Omental fat pad (tissue), 3 donors: ENCODE measurements at regions not wholly inside any gene's neighbourhood (a gene's known extent, or its start where the extent isn't known, plus 50 kb on each side); places are given as distances from the start of the nearest gene placed in this dataset.

Experiments
- ATAC-seq: fragments of 150-250 bp; one replicate; pipeline ENCODE4 v1.9.1; 2016; ENCODE audit warnings: mild to moderate bottlenecking, moderate library complexity; ENCODE audit not compliant: low FRiP score
- DNase-seq: peaks from one replicate; pipeline ENCODE4 v3.0.0-alpha.2; 2019; ENCODE audit warnings: low spot score
- CTCF ChIP-seq, 3 donors: fragments of 450-650 bp; IDR thresholded peaks; one replicate each; pipeline ENCODE4 v1.5.1; 2016 to 2017; ENCODE audit warnings: antibody characterized with exemption in 3 of 3, mild to moderate bottlenecking in 3 of 3, moderate library complexity in 2 of 3

- TF ChIP-seq CTCF (IDR thresholded peaks at IDR 0.05), result no peak
- DNase-seq (no peak), ATAC-seq (no peak)
These were observed 669.9 kb downstream of the SLC16A7 start for GRCh38 chr12:60265741-60266140.

DNA sequence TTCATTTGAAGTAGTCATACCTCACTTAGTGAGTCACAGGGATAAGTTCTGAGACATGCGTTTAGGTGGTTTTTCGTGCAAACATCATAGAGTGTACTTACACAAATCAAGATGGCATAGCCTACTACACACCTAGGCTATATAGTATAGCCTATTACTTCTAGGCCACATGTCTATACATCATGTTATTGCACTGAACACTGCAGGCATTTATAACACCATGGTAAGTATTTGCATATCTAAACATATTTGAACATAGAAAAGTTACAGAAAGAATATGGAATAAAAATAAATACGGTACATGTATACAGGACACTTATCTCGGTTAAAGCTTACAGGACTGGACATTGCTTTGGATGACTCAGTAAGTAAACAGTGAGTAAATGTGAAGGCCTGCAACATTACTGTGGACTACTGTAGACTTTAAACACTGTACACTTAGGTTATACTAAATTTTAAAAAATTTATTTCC is 670.6 kb downstream of the SLC16A7 start:
- no peak for ATAC-seq
- DNase-seq, result no peak
- TF ChIP-seq CTCF (IDR thresholded peaks at IDR 0.05), result no peak

- ATAC-seq, result no peak
- no peak for TF ChIP-seq CTCF (IDR thresholded peaks at IDR 0.05)
- no peak for DNase-seq
These were observed 673.9 kb downstream of the SLC16A7 start for GRCh38 chr12:60269611-60270269.

- ATAC-seq (no peak), DNase-seq (no peak)
- TF ChIP-seq CTCF (IDR thresholded peaks at IDR 0.05), result no peak
These were observed 676.0 kb downstream of the SLC16A7 start for GRCh38 chr12:60271816-60272215.

GRCh38 chr12:60278209-60278608 is 682.4 kb downstream of the SLC16A7 start:
- no peak for DNase-seq
- TF ChIP-seq CTCF (IDR thresholded peaks at IDR 0.05), result no peak
- no peak for ATAC-seq

GRCh38 chr12:60279221-60279620 is 683.4 kb downstream of the SLC16A7 start:
- TF ChIP-seq CTCF (IDR thresholded peaks at IDR 0.05), result no peak
- no peak for DNase-seq
- ATAC-seq, result no peak

DNA sequence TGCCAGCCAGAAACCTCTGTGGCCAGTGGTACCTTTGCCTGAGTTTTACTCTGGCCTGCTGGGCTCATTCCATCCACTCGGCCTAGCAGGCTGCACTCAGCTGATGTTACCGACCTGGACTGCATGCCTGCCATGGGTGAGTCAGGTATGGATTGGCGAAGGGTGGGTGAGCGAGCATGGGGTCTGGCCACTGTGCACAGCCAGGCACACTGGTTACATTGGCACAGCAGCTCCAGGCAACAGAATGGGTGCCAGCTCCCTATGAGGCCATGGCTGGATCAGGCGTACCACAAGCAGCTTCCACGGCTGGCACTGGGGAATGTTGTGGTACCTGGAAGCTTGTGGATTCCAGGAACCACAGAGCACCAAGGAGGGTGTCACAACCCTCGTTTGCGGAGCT is 685.7 kb downstream of the SLC16A7 start:
- ATAC-seq, result no peak
- no peak for DNase-seq
- no peak for TF ChIP-seq CTCF (IDR thresholded peaks at IDR 0.05)
